NCI-H748 treated with DMSO at 0.1 percent for 48 hours (cell line): ENCODE measurements at regions not wholly inside any gene's neighbourhood (a gene's known extent, or its start where the extent isn't known, plus 50 kb on each side); places are given as distances from the start of the nearest gene placed in this dataset.

Experiments
- DNase-seq: peaks from one replicate; lab custom pipeline; 2025; lab: John Stamatoyannopoulos, UW

GRCh38 chr18:39991696-39992265, 1963.3 kb upstream of the PIK3C3 start:
- no peak for DNase-seq

GRCh38 chr18:39990540-39990939, 1964.5 kb upstream of the PIK3C3 start:
- DNase-seq, result no peak

GRCh38 chr18:39976771-39977170, 1978.3 kb upstream of the PIK3C3 start:
- no peak for DNase-seq

- no peak for DNase-seq
Observed at GRCh38 chr18:39972521-39972920, 1982.5 kb upstream of the PIK3C3 start.

- no peak for DNase-seq
Observed at GRCh38 chr18:39969803-39970494, 1985.1 kb upstream of the PIK3C3 start.

- DNase-seq, result no peak
Observed at GRCh38 chr18:39966275-39966674, 1988.8 kb upstream of the PIK3C3 start.

- no peak for DNase-seq
Observed at GRCh38 chr18:39962546-39962945, 1992.5 kb upstream of the PIK3C3 start.

GRCh38 chr18:39960550-39960949, 1994.5 kb upstream of the PIK3C3 start:
- no peak for DNase-seq

GRCh38 chr18:39959839-39960238, 1995.2 kb upstream of the PIK3C3 start:
- DNase-seq, result no peak

- no peak for DNase-seq
Observed at GRCh38 chr18:39958876-39959275, 1996.2 kb upstream of the PIK3C3 start.

- DNase-seq, result no peak
Observed at GRCh38 chr18:39952816-39953215, 2002.2 kb upstream of the PIK3C3 start.

- DNase-seq, result no peak
Observed at GRCh38 chr18:39951142-39951720, 2003.8 kb upstream of the PIK3C3 start.

GRCh38 chr18:39946623-39947061, 2008.4 kb upstream of the PIK3C3 start:
- DNase-seq, result no peak

- no peak for DNase-seq
Observed at GRCh38 chr18:39945076-39945475, 2010.0 kb upstream of the PIK3C3 start.

GRCh38 chr18:39942702-39943101, 2012.3 kb upstream of the PIK3C3 start:
- no peak for DNase-seq

GRCh38 chr18:39938676-39939608, 2016.1 kb upstream of the PIK3C3 start:
- no peak for DNase-seq

- DNase-seq, result no peak
Observed at GRCh38 chr18:39935598-39935997, 2019.4 kb upstream of the PIK3C3 start.

- DNase-seq, result no peak
Observed at GRCh38 chr18:39918847-39919246, 2036.2 kb upstream of the PIK3C3 start.

- DNase-seq, result no peak
Observed at GRCh38 chr18:39913672-39914366, 2041.2 kb upstream of the PIK3C3 start.

GRCh38 chr18:39911716-39912115, 2043.3 kb upstream of the PIK3C3 start:
- no peak for DNase-seq

- no peak for DNase-seq
Observed at GRCh38 chr18:39909706-39910105, 2045.3 kb upstream of the PIK3C3 start.

GRCh38 chr18:39886136-39886535, 2068.9 kb upstream of the PIK3C3 start:
- DNase-seq, result no peak
